Forelimb muscle (tissue), 1 donor: ENCODE measurements at regions not wholly inside any gene's neighbourhood (a gene's known extent, or its start where the extent isn't known, plus 50 kb on each side); places are given as distances from the start of the nearest gene placed in this dataset.

Experiments
- DNase-seq: peaks from one replicate; pipeline ENCODE4 v3.0.0-alpha.2; 2013; ENCODE audit warnings: low read depth

- DNase-seq: no peak
Observed at GRCh38 chr3:99439892-99440291, 198.5 kb upstream of the COL8A1 start.

GRCh38 chr3:99434190-99434589 is 204.2 kb upstream of the COL8A1 start:
- DNase-seq: no peak

GRCh38 chr3:99430348-99431134 is 207.9 kb upstream of the COL8A1 start:
- DNase-seq: no peak

GRCh38 chr3:99429502-99429901 is 208.9 kb upstream of the COL8A1 start:
- no peak for DNase-seq

GRCh38 chr3:99425930-99426329 is 212.5 kb upstream of the COL8A1 start:
- DNase-seq: no peak

GRCh38 chr3:99419116-99419515 is 219.3 kb upstream of the COL8A1 start:
- DNase-seq: no peak

- no peak for DNase-seq
Observed at GRCh38 chr3:99418709-99419108, 219.7 kb upstream of the COL8A1 start.

GRCh38 chr3:99418209-99418635 is 220.2 kb upstream of the COL8A1 start:
- no peak for DNase-seq

GRCh38 chr3:99413504-99413903 is 224.9 kb upstream of the COL8A1 start:
- no peak for DNase-seq

- no peak for DNase-seq
Observed at GRCh38 chr3:99410789-99411311, 227.5 kb upstream of the COL8A1 start.

- DNase-seq: no peak
Observed at GRCh38 chr3:99409961-99410360, 228.4 kb upstream of the COL8A1 start.

- no peak for DNase-seq
Observed at GRCh38 chr3:99407257-99407656, 231.1 kb upstream of the COL8A1 start.

- DNase-seq: no peak
Observed at GRCh38 chr3:99402755-99403154, 235.6 kb upstream of the COL8A1 start.

- DNase-seq: no peak
Observed at GRCh38 chr3:99400352-99400751, 238.0 kb upstream of the COL8A1 start.

GRCh38 chr3:99396651-99397275 is 241.6 kb upstream of the COL8A1 start:
- DNase-seq: no peak

GRCh38 chr3:99394831-99395778 is 243.3 kb upstream of the COL8A1 start:
- DNase-seq: no peak

GRCh38 chr3:99393961-99394360 is 244.4 kb upstream of the COL8A1 start:
- no peak for DNase-seq

GRCh38 chr3:99388780-99389179 is 249.6 kb upstream of the COL8A1 start:
- DNase-seq: no peak

GRCh38 chr3:99384596-99384995 is 253.8 kb upstream of the COL8A1 start:
- DNase-seq: no peak

- DNase-seq: no peak
Observed at GRCh38 chr3:99376926-99377325, 261.5 kb upstream of the COL8A1 start.

- no peak for DNase-seq
Observed at GRCh38 chr3:99373846-99374210, 264.6 kb upstream of the COL8A1 start.
